HG03064 (cell line): ENCODE measurements at regions not wholly inside any gene's neighbourhood (a gene's known extent, or its start where the extent isn't known, plus 50 kb on each side); places are given as distances from the start of the nearest gene placed in this dataset.

ENCODE experiments used
- ATAC-seq: cut with Tn5 transposase; IDR thresholded peaks from one replicate; pipeline ENCODE4 v1.9.1; 2021; ENCODE audit warnings: low read depth; ENCODE audit not compliant: unreplicated experiment

- ATAC-seq, result no peak
Measured at GRCh38 chr11:115706626-115707135, 202.5 kb upstream of the CADM1 start.

DNA sequence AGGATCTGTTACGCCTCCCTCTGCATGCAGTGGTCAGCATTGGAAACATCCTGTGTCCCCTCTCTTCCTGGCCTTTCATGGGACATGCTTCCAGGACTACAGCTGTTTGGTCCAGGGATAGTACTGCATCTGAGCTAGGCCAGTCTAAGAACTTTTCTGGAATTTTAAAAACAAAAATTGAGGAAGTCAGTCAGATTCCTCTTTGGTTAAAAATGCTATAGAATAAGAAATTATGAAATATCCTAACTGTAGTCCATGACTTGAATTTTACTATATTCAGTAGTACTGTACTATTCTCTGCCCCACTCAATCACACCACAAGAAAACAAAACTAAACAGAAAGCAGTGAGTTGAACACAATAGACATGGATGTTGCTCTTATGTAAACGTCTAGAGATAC lies 201.0 kb upstream of the CADM1 start:
- no peak for ATAC-seq

- no peak for ATAC-seq
Measured at GRCh38 chr11:115700981-115701875, 197.0 kb upstream of the CADM1 start.

DNA sequence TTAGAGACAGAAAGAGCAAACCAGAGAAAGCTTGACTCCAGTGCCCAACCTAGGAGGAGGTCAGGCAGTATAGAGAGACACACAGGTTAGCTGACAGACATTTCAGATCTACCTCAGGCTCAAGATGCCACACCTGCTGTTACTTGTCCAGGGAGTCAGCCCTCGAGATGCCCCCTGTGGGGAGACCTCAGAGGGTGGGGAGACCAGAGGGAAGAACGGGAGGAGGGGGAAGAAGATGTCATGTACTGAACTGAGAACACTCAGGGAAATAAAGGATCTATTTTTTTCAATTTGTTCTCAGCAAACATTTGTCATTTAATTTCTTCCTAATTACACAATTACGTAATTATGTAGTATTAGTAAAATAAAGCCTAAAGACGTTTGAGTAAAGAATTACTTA lies 196.3 kb upstream of the CADM1 start:
- no peak for ATAC-seq

DNA sequence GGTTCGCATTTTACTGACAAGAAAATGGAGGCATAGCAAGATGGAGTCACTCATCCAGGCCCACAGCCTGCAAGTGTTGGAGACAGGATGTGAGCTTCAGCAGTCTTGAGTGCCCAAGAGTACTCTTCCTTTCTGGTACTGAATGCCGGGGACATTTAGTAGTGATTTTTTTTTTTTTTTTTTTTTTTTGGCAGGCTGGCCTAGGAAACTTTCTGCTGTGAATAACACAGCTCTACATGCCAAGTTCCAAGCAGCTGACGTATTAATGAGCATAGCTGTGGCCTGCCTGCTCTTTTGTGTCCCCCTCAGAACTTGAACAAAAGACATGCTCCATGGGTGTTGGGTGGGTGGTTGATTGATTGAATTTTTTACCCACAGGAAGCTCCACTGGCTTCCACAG lies 195.5 kb upstream of the CADM1 start:
- ATAC-seq, result no peak

GRCh38 chr11:115699326-115699725 lies 195.1 kb upstream of the CADM1 start:
- no peak for ATAC-seq

- no peak for ATAC-seq
Measured at GRCh38 chr11:115698243-115698642, 194.0 kb upstream of the CADM1 start.

GRCh38 chr11:115696563-115696962 lies 192.3 kb upstream of the CADM1 start:
- ATAC-seq, result no peak

GRCh38 chr11:115695677-115696364 lies 191.6 kb upstream of the CADM1 start:
- ATAC-seq, result no peak

- ATAC-seq, result no peak
Measured at GRCh38 chr11:115693002-115693401, 188.8 kb upstream of the CADM1 start.

GRCh38 chr11:115691030-115691429 lies 186.8 kb upstream of the CADM1 start:
- ATAC-seq, result no peak

- ATAC-seq, result no peak
Measured at GRCh38 chr11:115687934-115688333, 183.7 kb upstream of the CADM1 start.

DNA sequence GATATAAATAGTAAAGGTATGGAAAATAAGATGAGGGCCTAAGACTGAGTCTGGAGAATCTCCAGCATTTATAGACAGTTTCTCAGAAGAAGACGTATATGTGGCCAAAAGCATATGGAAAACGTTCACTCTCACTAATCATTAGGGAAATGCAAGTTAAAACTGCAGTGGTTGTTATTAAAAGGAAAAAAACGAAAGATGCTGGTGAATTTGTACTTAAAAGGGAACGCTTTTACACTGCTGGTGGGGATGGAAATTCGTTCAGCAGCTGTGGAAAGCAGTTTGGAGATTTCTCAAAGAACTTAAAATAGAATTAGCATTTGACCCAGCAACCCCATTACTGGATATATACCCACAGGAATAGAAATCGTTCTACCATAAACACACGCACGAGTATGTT lies 180.5 kb upstream of the CADM1 start:
- no peak for ATAC-seq

- ATAC-seq, result no peak
Measured at GRCh38 chr11:115684135-115684534, 179.9 kb upstream of the CADM1 start.

DNA sequence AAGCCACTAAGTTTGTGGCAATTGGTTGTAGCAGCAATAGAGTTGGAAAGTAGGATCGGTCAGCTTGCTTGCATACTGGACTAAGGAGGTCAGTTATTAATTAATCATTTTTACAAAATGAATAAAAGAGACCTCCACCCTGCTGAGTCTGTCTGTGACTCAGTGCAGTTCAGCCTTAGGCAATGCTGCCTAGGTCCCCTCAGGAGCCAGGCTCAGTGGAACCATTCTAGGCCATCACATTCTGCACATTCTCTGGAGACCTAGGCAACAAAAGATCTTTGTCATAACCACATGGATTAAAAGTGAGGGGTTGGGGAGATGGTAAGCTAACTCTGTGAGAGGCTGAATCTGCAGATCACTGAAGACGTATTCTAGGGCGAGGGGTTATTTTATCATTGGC lies 178.7 kb upstream of the CADM1 start:
- ATAC-seq, result no peak

- ATAC-seq, result no peak
Measured at GRCh38 chr11:115682101-115682500, 177.9 kb upstream of the CADM1 start.

GRCh38 chr11:115679945-115680344 lies 175.7 kb upstream of the CADM1 start:
- ATAC-seq, result no peak

DNA sequence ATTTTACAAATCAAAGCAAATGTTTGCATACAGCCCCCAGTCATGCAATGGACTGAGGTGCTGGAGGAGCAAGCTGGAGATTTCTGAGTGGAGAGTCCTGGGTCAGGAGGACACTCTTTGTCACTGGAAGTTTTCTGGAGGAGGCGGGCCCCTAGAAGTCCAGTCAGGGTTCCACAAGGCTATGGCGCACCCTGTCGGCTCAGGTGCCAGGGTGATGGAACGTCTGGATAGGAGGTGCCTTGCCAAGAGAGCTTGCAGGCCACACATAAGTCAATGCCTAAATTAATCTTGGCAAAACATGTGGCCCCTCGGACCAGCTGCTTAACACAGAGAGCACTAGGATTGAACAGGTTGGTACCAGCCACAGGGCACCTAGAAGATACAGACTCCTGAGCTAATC lies 174.7 kb upstream of the CADM1 start:
- no peak for ATAC-seq

DNA sequence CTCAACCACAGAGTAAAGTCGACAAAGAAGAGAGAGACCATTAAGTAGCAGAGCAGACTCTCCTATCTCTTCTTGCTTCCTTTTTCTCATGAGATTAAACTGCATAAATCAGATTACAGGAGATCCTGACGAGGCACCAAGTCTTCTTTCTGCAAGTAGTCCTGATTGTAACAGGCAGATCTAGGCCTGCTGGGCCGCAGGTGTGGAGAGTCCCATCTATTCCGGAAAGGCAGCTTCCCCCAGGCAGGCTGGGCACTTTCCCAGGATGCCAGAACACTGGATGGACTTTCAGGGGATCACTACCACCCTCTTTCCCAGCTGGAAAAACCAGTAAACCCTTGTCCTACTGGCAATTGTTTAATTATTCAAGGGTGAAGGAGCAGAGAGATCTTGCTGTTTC lies 173.0 kb upstream of the CADM1 start:
- no peak for ATAC-seq

DNA sequence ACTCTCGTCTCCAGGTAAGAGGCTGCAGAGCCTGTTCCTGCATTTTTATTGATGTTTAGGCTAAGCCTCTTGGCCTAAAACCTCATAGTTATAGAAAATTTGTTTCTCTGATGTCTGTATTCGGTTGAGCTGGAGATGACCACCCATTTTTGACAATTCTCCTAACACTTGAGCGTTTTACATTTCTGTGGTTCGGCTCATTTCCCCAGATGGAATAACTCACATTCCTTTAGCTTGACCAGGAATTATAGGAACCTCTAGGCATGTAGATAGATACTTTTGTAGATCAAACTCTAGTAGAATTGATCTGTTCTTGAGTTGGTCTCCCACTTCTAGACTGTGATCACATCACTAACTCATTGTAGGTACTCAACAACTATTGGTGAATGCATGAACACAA lies 172.6 kb upstream of the CADM1 start:
- ATAC-seq, result no peak

GRCh38 chr11:115676206-115676605 lies 172.0 kb upstream of the CADM1 start:
- ATAC-seq, result no peak
